ENCODE measurements at regions not wholly inside any gene's neighbourhood (a gene's known extent, or its start where the extent isn't known, plus 50 kb on each side); places are given as distances from the start of the nearest gene placed in this dataset.

GRCh38 chr1:232682248-232682647 is 52.3 kb upstream of the SIPA1L2 start:
- TF ChIP-seq ZFX (IDR thresholded peaks at IDR 0.05; ENCODE audit: borderline replicate concordance) = no peak
- no peak for TF ChIP-seq CTCF (IDR thresholded peaks at IDR 0.05)

GRCh38 chr1:232684371-232685105 is 54.6 kb upstream of the SIPA1L2 start:
- no peak overlapping the region for H3K27ac ChIP-seq
- TF ChIP-seq CTCF (IDR thresholded peaks at IDR 0.05) (no peak), ZFX (IDR thresholded peaks at IDR 0.05; ENCODE audit: borderline replicate concordance) (no peak)

More at GRCh38 chr1:232682248-232682647, 52.3 kb upstream of the SIPA1L2 start:
- no peak overlapping the region for H3K27ac ChIP-seq

GRCh38 chr1:232686346-232686745 is 56.4 kb upstream of the SIPA1L2 start:
- TF ChIP-seq CTCF (IDR thresholded peaks at IDR 0.05) (no peak), ZFX (IDR thresholded peaks at IDR 0.05; ENCODE audit: borderline replicate concordance) (no peak)
- no peak overlapping the region for H3K27ac ChIP-seq

- H3K27ac ChIP-seq = no peak overlapping the region
- TF ChIP-seq ZFX (IDR thresholded peaks at IDR 0.05; ENCODE audit: borderline replicate concordance) = no peak
- no peak for TF ChIP-seq CTCF (IDR thresholded peaks at IDR 0.05)
Observed at GRCh38 chr1:232687304-232687703, 57.4 kb upstream of the SIPA1L2 start.

GRCh38 chr1:232687728-232688127 is 57.8 kb upstream of the SIPA1L2 start:
- no peak overlapping the region for H3K27ac ChIP-seq
- TF ChIP-seq ZFX (IDR thresholded peaks at IDR 0.05; ENCODE audit: borderline replicate concordance) (no peak), CTCF (IDR thresholded peaks at IDR 0.05) (no peak)

- no peak overlapping the region for H3K27ac ChIP-seq
- TF ChIP-seq ZFX (IDR thresholded peaks at IDR 0.05; ENCODE audit: borderline replicate concordance) = no peak
- TF ChIP-seq CTCF (IDR thresholded peaks at IDR 0.05) = no peak
Observed at GRCh38 chr1:232688398-232688797, 58.5 kb upstream of the SIPA1L2 start.

GRCh38 chr1:232689711-232690110 is 59.8 kb upstream of the SIPA1L2 start:
- TF ChIP-seq CTCF (IDR thresholded peaks at IDR 0.05) (no peak), ZFX (IDR thresholded peaks at IDR 0.05; ENCODE audit: borderline replicate concordance) (no peak)
- H3K27ac ChIP-seq = no peak overlapping the region

Measured in 22Rv1 (cell line).